HG02642 (cell line): ENCODE measurements at regions not wholly inside any gene's neighbourhood (a gene's known extent, or its start where the extent isn't known, plus 50 kb on each side); places are given as distances from the start of the nearest gene placed in this dataset.
"Not testable (repeated sequence)": the region's sequence is repeated elsewhere in the genome, so short reads cannot be mapped to it uniquely, and the experiment has no call there.

ENCODE experiments used
- ATAC-seq: cut with Tn5 transposase; IDR thresholded peaks from one replicate; pipeline ENCODE4 v1.9.1; 2021; ENCODE audit warnings: mild to moderate bottlenecking; ENCODE audit not compliant: unreplicated experiment, poor library complexity

- ATAC-seq, result no peak
These were observed 302.5 kb downstream of the BMPER start for GRCh38 chr7:34207810-34208209.

GRCh38 chr7:34208878-34209621 is 303.7 kb downstream of the BMPER start:
- ATAC-seq, result no peak

GRCh38 chr7:34211018-34211417 is 305.7 kb downstream of the BMPER start:
- no peak for ATAC-seq

- no peak for ATAC-seq
These were observed 312.6 kb downstream of the BMPER start for GRCh38 chr7:34217972-34218371.

- no peak for ATAC-seq
These were observed 313.9 kb downstream of the BMPER start for GRCh38 chr7:34219153-34219718.

GRCh38 chr7:34220506-34221185 is 315.3 kb downstream of the BMPER start:
- ATAC-seq, result no peak

- ATAC-seq, result no peak
These were observed 317.0 kb downstream of the BMPER start for GRCh38 chr7:34222316-34222715.

- no peak for ATAC-seq
These were observed 317.4 kb downstream of the BMPER start for GRCh38 chr7:34222722-34223121.

- ATAC-seq, result no peak
These were observed 318.9 kb downstream of the BMPER start for GRCh38 chr7:34224281-34224680.

- no peak for ATAC-seq
These were observed 319.9 kb downstream of the BMPER start for GRCh38 chr7:34225193-34225592.

- ATAC-seq, result no peak
These were observed 322.2 kb downstream of the BMPER start for GRCh38 chr7:34227525-34227924.

- not testable (repeated sequence) for ATAC-seq
These were observed 329.8 kb downstream of the BMPER start for GRCh38 chr7:34235101-34235500.

- ATAC-seq, result no peak
These were observed 330.7 kb downstream of the BMPER start for GRCh38 chr7:34236057-34236456.

GRCh38 chr7:34236839-34237492 is 331.6 kb downstream of the BMPER start:
- ATAC-seq, result no peak

GRCh38 chr7:34237493-34237849 is 332.1 kb downstream of the BMPER start:
- no peak for ATAC-seq

- no peak for ATAC-seq
These were observed 335.1 kb downstream of the BMPER start for GRCh38 chr7:34240417-34240816.

GRCh38 chr7:34242391-34242790 is 337.1 kb downstream of the BMPER start:
- no peak for ATAC-seq

- no peak for ATAC-seq
These were observed 339.9 kb downstream of the BMPER start for GRCh38 chr7:34245246-34245645.

- ATAC-seq, result no peak
These were observed 342.1 kb downstream of the BMPER start for GRCh38 chr7:34247468-34247867.

- ATAC-seq, result no peak
These were observed 343.9 kb downstream of the BMPER start for GRCh38 chr7:34249192-34249591.

- ATAC-seq, result no peak
These were observed 354.9 kb downstream of the BMPER start for GRCh38 chr7:34260279-34260678.
